Fibroblast of pulmonary artery (primary cell): ENCODE measurements at regions not wholly inside any gene's neighbourhood (a gene's known extent, or its start where the extent isn't known, plus 50 kb on each side); places are given as distances from the start of the nearest gene placed in this dataset.
"Not testable (repeated sequence)": the region's sequence is repeated elsewhere in the genome, so short reads cannot be mapped to it uniquely, and the experiment has no call there.

ENCODE experiments used
- DNase-seq: peaks from one replicate; pipeline ENCODE4 v3.0.0-alpha.2; 2010; ENCODE audit warnings: low read depth
- H3K4me3 ChIP-seq: replicated peaks from 2 replicates; pipeline ENCODE4 v1.5.1; 2011; ENCODE audit warnings: low read depth, mild to moderate bottlenecking, control low read depth, low read length, moderate library complexity
- CTCF ChIP-seq: IDR thresholded peaks from 2 replicates; pipeline ENCODE4 v1.5.1; 2011; ENCODE audit warnings: mild to moderate bottlenecking, control low read depth, low read length, inconsistent platforms; ENCODE audit errors: missing control alignments

GRCh38 chr4:34323549-34324320, 1920.6 kb downstream of the ARAP2 start:
- peak; percentile 43 for TF ChIP-seq CTCF
- no peak overlapping the region for H3K4me3 ChIP-seq
- peak; percentile 51 for DNase-seq

DNA sequence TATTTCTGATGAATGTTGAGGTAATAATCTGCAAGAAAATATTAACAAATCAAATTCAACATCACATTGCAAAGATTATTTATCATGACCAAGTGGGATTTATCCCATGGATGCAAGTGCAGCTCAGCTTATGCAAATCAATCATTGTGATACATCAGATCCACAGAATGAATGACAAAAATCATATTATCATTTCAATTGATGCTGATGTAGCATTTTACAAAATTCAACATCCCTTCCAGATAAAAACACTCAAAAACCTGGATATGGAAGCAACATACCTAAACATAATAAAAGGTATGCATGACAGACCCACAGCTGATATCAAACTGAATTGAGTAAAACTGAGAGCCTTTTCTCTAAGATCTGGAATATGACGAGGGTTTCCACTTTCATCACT, 1915.4 kb downstream of the ARAP2 start:
- no peak overlapping the region for H3K4me3 ChIP-seq
- TF ChIP-seq CTCF, result no peak
- no peak for DNase-seq

DNA sequence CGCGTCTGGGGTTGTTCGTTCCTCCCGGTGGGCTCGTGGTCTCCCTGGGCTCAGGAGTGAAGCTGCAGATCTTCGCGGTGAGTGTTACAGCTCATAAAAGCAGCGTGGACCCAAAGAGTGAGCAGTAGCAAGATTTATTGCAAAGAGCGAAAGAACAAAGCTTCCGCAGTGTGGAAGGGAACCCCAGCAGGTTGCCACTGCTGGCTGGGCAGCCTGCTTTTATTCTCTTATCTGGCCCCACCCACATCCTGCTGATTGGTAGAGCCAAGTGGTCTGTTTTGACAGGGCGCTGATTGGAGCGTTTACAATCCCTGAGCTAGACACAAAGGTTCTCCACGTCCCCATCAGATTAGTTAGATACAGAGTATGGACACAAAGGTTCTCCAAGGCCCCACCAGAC, 1909.2 kb downstream of the ARAP2 start:
- not testable (repeated sequence) for DNase-seq

DNA sequence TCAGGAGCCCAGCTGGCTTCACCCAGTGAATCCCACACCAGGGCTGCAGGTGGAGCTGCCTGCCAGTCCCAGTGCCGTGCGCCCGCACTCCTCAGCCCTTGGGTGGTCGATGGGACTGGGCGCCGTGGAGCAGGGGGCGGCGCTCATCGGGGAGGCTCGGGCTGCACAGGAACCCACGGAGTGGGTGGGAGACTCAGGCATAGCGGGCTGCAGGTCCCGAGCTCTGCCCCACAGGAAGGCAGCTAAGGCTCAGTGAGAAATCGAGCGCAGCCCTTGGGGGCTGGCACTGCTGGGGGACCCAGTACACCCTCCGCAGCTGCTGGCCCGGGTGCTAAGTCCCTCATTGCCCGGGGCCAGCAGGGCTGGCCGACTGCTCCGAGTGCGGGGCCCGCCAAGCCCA, 1908.8 kb downstream of the ARAP2 start:
- DNase-seq, H3K4me3 ChIP-seq: not testable (repeated sequence)

More for the DNA sequence above, 1909.2 kb downstream of the ARAP2 start:
- H3K4me3 ChIP-seq, result not testable (repeated sequence)

- no peak for DNase-seq
- no peak for TF ChIP-seq CTCF
- no peak overlapping the region for H3K4me3 ChIP-seq
Measured at GRCh38 chr4:34362654-34363053, 1881.7 kb downstream of the ARAP2 start.

- no peak for DNase-seq
Measured at GRCh38 chr4:34363842-34364241, 1880.5 kb downstream of the ARAP2 start.

GRCh38 chr4:34365946-34366345, 1878.4 kb downstream of the ARAP2 start:
- no peak for TF ChIP-seq CTCF
- DNase-seq, result no peak
- no peak overlapping the region for H3K4me3 ChIP-seq

More at GRCh38 chr4:34363842-34364241, 1880.5 kb downstream of the ARAP2 start:
- H3K4me3 ChIP-seq, result no peak overlapping the region
- TF ChIP-seq CTCF, result no peak

DNA sequence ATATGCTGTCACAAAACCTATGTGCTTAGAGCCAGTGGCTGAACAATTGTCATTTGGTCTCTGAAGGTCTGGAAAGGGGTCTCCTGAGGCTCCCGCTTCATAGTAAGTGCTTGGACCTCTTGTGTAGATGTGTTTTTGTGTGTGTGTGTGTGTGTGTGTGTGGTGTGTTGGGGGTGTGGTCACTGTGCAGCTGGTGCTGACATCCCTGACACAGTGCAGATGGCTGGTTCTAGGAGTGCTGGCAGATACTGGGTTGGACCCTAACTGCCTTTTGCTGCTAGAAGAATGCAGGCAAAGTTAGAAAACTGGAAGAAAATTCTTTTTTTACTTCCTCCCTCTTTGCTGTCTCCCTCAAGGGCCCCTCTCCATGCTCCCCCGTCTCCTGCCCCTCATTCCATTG, 1872.6 kb downstream of the ARAP2 start:
- DNase-seq, result peak; percentile 12
- no peak overlapping the region for H3K4me3 ChIP-seq
- TF ChIP-seq CTCF, result no peak
